ENCODE measurements at regions not wholly inside any gene's neighbourhood (a gene's known extent, or its start where the extent isn't known, plus 50 kb on each side); places are given as distances from the start of the nearest gene placed in this dataset.

- no peak for DNase-seq (ENCODE audit: low spot score)
Observed at GRCh38 chr10:71069909-71070666, 142.3 kb upstream of the UNC5B start.

GRCh38 chr10:71070741-71071140 is 141.6 kb upstream of the UNC5B start:
- DNase-seq (ENCODE audit: low spot score), result no peak

GRCh38 chr10:71072131-71072822 is 140.1 kb upstream of the UNC5B start:
- no peak for DNase-seq (ENCODE audit: low spot score)

- no peak for DNase-seq (ENCODE audit: low spot score)
Observed at GRCh38 chr10:71072823-71073210, 139.6 kb upstream of the UNC5B start.

GRCh38 chr10:71073451-71074175 is 138.8 kb upstream of the UNC5B start:
- no peak for DNase-seq (ENCODE audit: low spot score)

GRCh38 chr10:71074176-71074755 is 138.1 kb upstream of the UNC5B start:
- peak; percentile 20 for DNase-seq (ENCODE audit: low spot score)

- no peak for DNase-seq (ENCODE audit: low spot score)
Observed at GRCh38 chr10:71075086-71075758, 137.1 kb upstream of the UNC5B start.

GRCh38 chr10:71075759-71076472 is 136.5 kb upstream of the UNC5B start:
- no peak for DNase-seq (ENCODE audit: low spot score)

GRCh38 chr10:71076473-71077142 is 135.8 kb upstream of the UNC5B start:
- no peak for DNase-seq (ENCODE audit: low spot score)

- no peak for DNase-seq (ENCODE audit: low spot score)
Observed at GRCh38 chr10:71077143-71077581, 135.2 kb upstream of the UNC5B start.

- no peak for DNase-seq (ENCODE audit: low spot score)
Observed at GRCh38 chr10:71077796-71078453, 134.4 kb upstream of the UNC5B start.

- no peak for DNase-seq (ENCODE audit: low spot score)
Observed at GRCh38 chr10:71078454-71079145, 133.8 kb upstream of the UNC5B start.

GRCh38 chr10:71079761-71080380 is 132.5 kb upstream of the UNC5B start:
- DNase-seq (ENCODE audit: low spot score), result no peak

GRCh38 chr10:71080381-71081228 is 131.8 kb upstream of the UNC5B start:
- DNase-seq (ENCODE audit: low spot score), result no peak

GRCh38 chr10:71081229-71081560 is 131.2 kb upstream of the UNC5B start:
- no peak for DNase-seq (ENCODE audit: low spot score)

GRCh38 chr10:71081912-71082311 is 130.5 kb upstream of the UNC5B start:
- no peak for DNase-seq (ENCODE audit: low spot score)

- no peak for DNase-seq (ENCODE audit: low spot score)
Observed at GRCh38 chr10:71082960-71083715, 129.2 kb upstream of the UNC5B start.

- DNase-seq (ENCODE audit: low spot score), result no peak
Observed at GRCh38 chr10:71083716-71083975, 128.7 kb upstream of the UNC5B start.

Data from kidney tubule cell (primary cell).